Endothelial cell of umbilical vein (primary cell): ENCODE measurements at regions not wholly inside any gene's neighbourhood (a gene's known extent, or its start where the extent isn't known, plus 50 kb on each side); places are given as distances from the start of the nearest gene placed in this dataset.

ENCODE experiments used
- CTCF ChIP-seq, 2 donors: IDR thresholded peaks; 1 replicate in 1 of 2; 2 replicates in 1 of 2; pipeline ENCODE4 v1.5.1; 2011; ENCODE audit warnings: low read length in 2 of 2, mild to moderate bottlenecking in 2 of 2, moderate library complexity in 2 of 2, control low read depth in 1 of 2, inconsistent platforms in 1 of 2, low read depth in 1 of 2; ENCODE audit not compliant: insufficient read depth in 1 of 2; ENCODE audit errors: extremely low read depth in 1 of 2
- EZH2 ChIP-seq: IDR thresholded peaks from 2 replicates; pipeline ENCODE4 v1.6.1; 2012; ENCODE audit warnings: borderline replicate concordance, low read depth, mild to moderate bottlenecking, moderate library complexity, low read length, inconsistent platforms; ENCODE audit not compliant: severe bottlenecking
- FOS ChIP-seq: IDR thresholded peaks from 2 replicates; pipeline ENCODE4 v1.6.1; 2011; ENCODE audit warnings: mild to moderate bottlenecking, low read length, moderate library complexity, borderline replicate concordance; ENCODE audit not compliant: insufficient read depth
- GATA2 ChIP-seq: IDR thresholded peaks from 2 replicates; pipeline ENCODE4 v1.7.0; 2011; ENCODE audit warnings: low read depth, mild to moderate bottlenecking, moderate library complexity, mixed read lengths, low read length; ENCODE audit not compliant: insufficient read length, insufficient read depth
- JUN ChIP-seq: IDR thresholded peaks from 2 replicates; pipeline ENCODE4 v1.6.1; 2011; ENCODE audit warnings: borderline replicate concordance, low read depth; ENCODE audit not compliant: insufficient read length, insufficient read depth
- MAX ChIP-seq: IDR thresholded peaks from 2 replicates; pipeline ENCODE4 v1.6.1; 2011; ENCODE audit not compliant: insufficient read depth, insufficient read length
- MYC ChIP-seq: IDR thresholded peaks from one replicate; pipeline ENCODE4 v1.6.1; 2011; ENCODE audit warnings: mild to moderate bottlenecking, low read depth, low read length
- POLR2A ChIP-seq: IDR thresholded peaks from 2 replicates; pipeline ENCODE4 v1.6.1; 2012; ENCODE audit warnings: low read depth, mild to moderate bottlenecking, control low read depth, low read length
- POLR2AphosphoS5 ChIP-seq: IDR thresholded peaks from 2 replicates; pipeline ENCODE4 v1.6.1; 2012; ENCODE audit warnings: low read depth, mild to moderate bottlenecking, control low read depth, low read length, moderate library complexity; ENCODE audit not compliant: insufficient read depth

GRCh38 chr2:7880126-7880525 lies 801.7 kb upstream of the ID2 start:
- TF ChIP-seq CTCF (IDR thresholded peaks at IDR 0.05; ENCODE audit: extremely low read depth in 1 of 2, insufficient read depth in 1 of 2, low read depth in 1 of 2, low read length in 2 of 2): no peak
- TF ChIP-seq POLR2A: no peak
- TF ChIP-seq POLR2AphosphoS5: no peak
- TF ChIP-seq JUN: no peak
- no peak for TF ChIP-seq MAX
- no peak for TF ChIP-seq FOS
- no peak for TF ChIP-seq EZH2
- no peak for TF ChIP-seq MYC
- no peak for TF ChIP-seq GATA2
